GM18909 (cell line): ENCODE measurements at regions not wholly inside any gene's neighbourhood (a gene's known extent, or its start where the extent isn't known, plus 50 kb on each side); places are given as distances from the start of the nearest gene placed in this dataset.

Experiments used
- ATAC-seq: cut with Tn5 transposase; IDR thresholded peaks from one replicate; pipeline ENCODE4 v1.9.1; 2021; ENCODE audit warnings: mild to moderate bottlenecking; ENCODE audit not compliant: unreplicated experiment, poor library complexity

DNA sequence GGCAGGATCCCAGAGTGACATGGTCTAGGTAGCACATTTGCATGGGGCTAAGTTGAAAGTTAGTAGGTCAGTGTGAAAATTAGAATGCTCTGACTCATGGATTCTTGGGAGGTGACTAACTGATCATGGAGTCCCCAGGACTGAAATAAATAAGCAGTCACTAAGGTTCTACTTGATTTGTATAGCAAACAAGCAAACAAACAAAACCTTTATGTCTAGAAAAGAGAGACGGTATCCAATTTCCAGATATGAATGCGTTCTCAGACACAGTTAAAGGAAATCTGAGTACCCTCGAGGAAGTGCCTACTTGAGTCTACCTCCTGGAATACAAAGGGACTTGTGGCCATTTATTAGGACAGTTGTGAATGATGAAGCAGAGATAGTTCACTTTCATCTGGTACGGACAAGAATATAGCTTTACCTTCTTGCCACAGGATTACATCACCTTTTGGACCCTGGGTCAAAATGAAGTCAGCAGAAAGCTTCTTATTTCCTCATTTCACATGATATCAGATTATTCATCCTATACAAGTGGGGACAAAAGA is 54.3 kb upstream of the AGPS start:
- no peak for ATAC-seq

DNA sequence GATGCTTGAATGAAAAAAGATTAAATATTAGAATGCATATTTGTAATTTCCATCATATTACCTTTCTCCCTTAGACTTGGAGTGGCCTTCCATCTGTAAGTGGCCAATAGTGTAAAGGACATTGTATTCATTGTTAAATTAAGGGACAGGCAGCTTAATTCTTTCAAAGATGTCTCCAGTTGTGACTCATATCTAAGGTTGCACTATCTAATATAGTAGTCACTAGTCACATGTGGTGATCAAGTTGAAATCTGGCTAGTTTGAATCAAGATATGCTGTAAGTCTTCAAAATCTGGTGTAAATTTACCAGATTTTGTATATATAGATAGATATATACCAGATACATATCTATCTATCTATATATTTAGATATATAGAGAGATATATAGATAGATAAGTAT is 52.4 kb upstream of the AGPS start:
- ATAC-seq: no peak

DNA sequence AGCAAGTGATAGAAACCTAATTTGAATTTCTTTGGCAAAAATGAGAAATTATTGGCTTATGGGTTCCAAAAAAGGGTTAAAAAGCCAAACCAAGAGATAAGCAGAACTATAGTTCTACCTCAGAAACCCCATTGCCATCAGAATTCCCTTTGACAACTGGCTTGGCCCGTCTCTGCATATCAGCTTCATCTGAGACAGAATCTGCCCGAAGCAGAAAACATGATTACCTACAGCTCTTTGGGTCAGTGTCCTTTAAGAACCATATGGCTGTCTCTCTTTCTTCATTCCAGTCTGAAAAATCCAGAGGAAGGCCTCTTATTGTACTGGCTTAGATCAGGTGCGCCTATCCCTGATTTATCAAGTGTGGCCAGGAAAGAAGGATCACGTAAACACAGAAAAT is 49.8 kb upstream of the AGPS start:
- ATAC-seq: no peak
